ENCODE measurements at regions not wholly inside any gene's neighbourhood (a gene's known extent, or its start where the extent isn't known, plus 50 kb on each side); places are given as distances from the start of the nearest gene placed in this dataset.
"Not testable (repeated sequence)": the region's sequence is repeated elsewhere in the genome, so short reads cannot be mapped to it uniquely, and the experiment has no call there.

- peaks cover 21% of the 10 kb centered on the region for H3K4me1 ChIP-seq
- no peaks in the 10 kb centered on the region for H3K9me3 ChIP-seq
- H3K4me3 ChIP-seq: no peak overlapping the region
- in situ Hi-C loops (cut with MboI; ENCODE audit: low sequenced_read_pairs): no loop called here
- no peaks in the 10 kb centered on the region for H3K27me3 ChIP-seq (ENCODE audit: low read depth)
- DNase-seq (ENCODE audit: low spot score in 2 of 2): no peak
- no peaks in the 10 kb centered on the region for H3K36me3 ChIP-seq (replicated peaks)
These were observed 85.2 kb upstream of the CLINT1 start for GRCh38 chr5:157944077-157944633.

GRCh38 chr5:157942595-157942994, 83.7 kb upstream of the CLINT1 start:
- Histone ChIP-seq H3K9me3 (no peaks in the 10 kb centered on the region), H3K4me3 (no peak overlapping the region), H3K4me1 (peaks cover 13% of the 10 kb centered on the region), H3K36me3 (replicated peaks) (no peaks in the 10 kb centered on the region), H3K27me3 (ENCODE audit: low read depth) (no peaks in the 10 kb centered on the region)
- no peak for DNase-seq (ENCODE audit: low spot score in 2 of 2)
- in situ Hi-C loops (cut with MboI; ENCODE audit: low sequenced_read_pairs): no loop called here

GRCh38 chr5:157941616-157942015, 82.7 kb upstream of the CLINT1 start:
- in situ Hi-C loops (cut with MboI; ENCODE audit: low sequenced_read_pairs): no loop called here
- DNase-seq (ENCODE audit: low spot score in 2 of 2): no peak
- H3K4me3 ChIP-seq: no peak overlapping the region
- H3K4me1 ChIP-seq: peaks cover 13% of the 10 kb centered on the region
- no peaks in the 10 kb centered on the region for H3K9me3 ChIP-seq
- no peaks in the 10 kb centered on the region for H3K27me3 ChIP-seq (ENCODE audit: low read depth)
- no peaks in the 10 kb centered on the region for H3K36me3 ChIP-seq (replicated peaks)

GRCh38 chr5:157938101-157938500, 79.2 kb upstream of the CLINT1 start:
- H3K36me3 ChIP-seq (replicated peaks); H3K4me1 ChIP-seq; in situ Hi-C loops (cut with MboI; ENCODE audit: low sequenced_read_pairs); H3K9me3 ChIP-seq; DNase-seq (ENCODE audit: low spot score in 2 of 2); H3K4me3 ChIP-seq; H3K27me3 ChIP-seq (ENCODE audit: low read depth): not testable (repeated sequence)

- H3K27me3 ChIP-seq (ENCODE audit: low read depth); H3K36me3 ChIP-seq (replicated peaks); H3K4me1 ChIP-seq; H3K4me3 ChIP-seq; H3K9me3 ChIP-seq; in situ Hi-C loops (cut with MboI; ENCODE audit: low sequenced_read_pairs); DNase-seq (ENCODE audit: low spot score in 2 of 2): not testable (repeated sequence)
These were observed 78.0 kb upstream of the CLINT1 start for GRCh38 chr5:157936776-157937501.

- no peaks in the 10 kb centered on the region for H3K27me3 ChIP-seq (ENCODE audit: low read depth)
- no peaks in the 10 kb centered on the region for H3K36me3 ChIP-seq (replicated peaks)
- in situ Hi-C loops (cut with MboI; ENCODE audit: low sequenced_read_pairs): no loop called here
- no peak for DNase-seq (ENCODE audit: low spot score in 2 of 2)
- no peaks in the 10 kb centered on the region for H3K4me1 ChIP-seq
- no peaks in the 10 kb centered on the region for H3K9me3 ChIP-seq
- H3K4me3 ChIP-seq: no peak overlapping the region
These were observed 75.7 kb upstream of the CLINT1 start for GRCh38 chr5:157934600-157934999.

GRCh38 chr5:157933005-157933404, 74.1 kb upstream of the CLINT1 start:
- no peak overlapping the region for H3K4me3 ChIP-seq
- in situ Hi-C loops (cut with MboI; ENCODE audit: low sequenced_read_pairs): no loop called here
- no peaks in the 10 kb centered on the region for H3K36me3 ChIP-seq (replicated peaks)
- H3K9me3 ChIP-seq: no peaks in the 10 kb centered on the region
- no peaks in the 10 kb centered on the region for H3K4me1 ChIP-seq
- no peaks in the 10 kb centered on the region for H3K27me3 ChIP-seq (ENCODE audit: low read depth)
- no peak for DNase-seq (ENCODE audit: low spot score in 2 of 2)

GRCh38 chr5:157930710-157931109, 71.8 kb upstream of the CLINT1 start:
- Histone ChIP-seq H3K4me3 (no peak overlapping the region), H3K4me1 (peaks cover 15% of the 10 kb centered on the region), H3K9me3 (no peaks in the 10 kb centered on the region), H3K36me3 (replicated peaks) (no peaks in the 10 kb centered on the region), H3K27me3 (ENCODE audit: low read depth) (no peaks in the 10 kb centered on the region)
- no peak for DNase-seq (ENCODE audit: low spot score in 2 of 2)
- in situ Hi-C loops (cut with MboI; ENCODE audit: low sequenced_read_pairs): no loop called here

GRCh38 chr5:157926977-157927376, 68.0 kb upstream of the CLINT1 start:
- peak; percentile 63 to 89 for DNase-seq (ENCODE audit: low spot score in 2 of 2)
- in situ Hi-C loops (cut with MboI; ENCODE audit: low sequenced_read_pairs): no loop called here
- no peaks in the 10 kb centered on the region for H3K9me3 ChIP-seq
- peaks cover 25% of the 10 kb centered on the region for H3K4me1 ChIP-seq
- no peak overlapping the region for H3K4me3 ChIP-seq
- H3K36me3 ChIP-seq (replicated peaks): no peaks in the 10 kb centered on the region
- H3K27me3 ChIP-seq (ENCODE audit: low read depth): no peaks in the 10 kb centered on the region

GRCh38 chr5:157925786-157926671, 67.1 kb upstream of the CLINT1 start:
- in situ Hi-C loops (cut with MboI; ENCODE audit: low sequenced_read_pairs): no loop called here

GRCh38 chr5:157924931-157925729, 66.2 kb upstream of the CLINT1 start:
- H3K4me3 ChIP-seq: no peak overlapping the region
- H3K27me3 ChIP-seq (ENCODE audit: low read depth): no peaks in the 10 kb centered on the region
- in situ Hi-C loops (cut with MboI; ENCODE audit: low sequenced_read_pairs): no loop called here
- H3K4me1 ChIP-seq: peaks cover 41% of the 10 kb centered on the region
- DNase-seq (ENCODE audit: low spot score in 2 of 2): no peak
- H3K9me3 ChIP-seq: no peaks in the 10 kb centered on the region
- H3K36me3 ChIP-seq (replicated peaks): no peaks in the 10 kb centered on the region

More at GRCh38 chr5:157925786-157926671, 67.1 kb upstream of the CLINT1 start:
- Histone ChIP-seq H3K9me3 (no peaks in the 10 kb centered on the region), H3K4me3 (no peak overlapping the region), H3K36me3 (replicated peaks) (no peaks in the 10 kb centered on the region), H3K27me3 (ENCODE audit: low read depth) (no peaks in the 10 kb centered on the region), H3K4me1 (peaks cover 35% of the 10 kb centered on the region)
- no peak for DNase-seq (ENCODE audit: low spot score in 2 of 2)

GRCh38 chr5:157924490-157924889, 65.5 kb upstream of the CLINT1 start:
- in situ Hi-C loops (cut with MboI; ENCODE audit: low sequenced_read_pairs): no loop called here
- Histone ChIP-seq H3K4me3 (no peak overlapping the region), H3K9me3 (no peaks in the 10 kb centered on the region), H3K27me3 (ENCODE audit: low read depth) (no peaks in the 10 kb centered on the region), H3K36me3 (replicated peaks) (no peaks in the 10 kb centered on the region), H3K4me1 (peaks cover 48% of the 10 kb centered on the region)
- no peak for DNase-seq (ENCODE audit: low spot score in 2 of 2)

- Histone ChIP-seq H3K4me3 (no peak overlapping the region), H3K27me3 (ENCODE audit: low read depth) (no peaks in the 10 kb centered on the region), H3K36me3 (replicated peaks) (no peaks in the 10 kb centered on the region), H3K4me1 (peaks cover 55% of the 10 kb centered on the region), H3K9me3 (no peaks in the 10 kb centered on the region)
- in situ Hi-C loops (cut with MboI; ENCODE audit: low sequenced_read_pairs): no loop called here
- DNase-seq (ENCODE audit: low spot score in 2 of 2): no peak
These were observed 64.8 kb upstream of the CLINT1 start for GRCh38 chr5:157923765-157924164.
